A549 (cell line): ENCODE measurements at regions not wholly inside any gene's neighbourhood (a gene's known extent, or its start where the extent isn't known, plus 50 kb on each side); places are given as distances from the start of the nearest gene placed in this dataset.

Experiments
- ATAC-seq, 2 experiments: fragments of 200-7000 bp in 1 of 2; fragments of >200 bp in 1 of 2; cut with Nextera tagmentation in 1 of 2; cut with Tn5 transposase in 1 of 2; 3 replicates each; pipeline versions ENCODE4 v1.8.0 to v1.9.1; 2018 to 2020; ENCODE audit warnings: mild to moderate bottlenecking in 1 of 2, moderate library complexity in 1 of 2
- CTCF ChIA-PET: fragments of 300-600 bp; sonication (Branson Sonifier 250); formaldehyde crosslinking; extraction: SDS; loops from one replicate; lab custom pipeline; 2021; ENCODE audit warnings: antibody characterized with exemption, inconsistent platforms; lab: Yijun Ruan, JAX
- POLR2A ChIA-PET: fragments of 350-600 bp; formaldehyde crosslinking; extraction: SDS; loops from one replicate; lab custom pipeline; 2021; ENCODE audit warnings: antibody characterized with exemption, inconsistent platforms; lab: Yijun Ruan, JAX
- DNase-seq, 2 experiments: peaks; one replicate each; pipeline versions ENCODE4 v3.0.0 to v3.0.0-alpha.2; 2011 to 2016; ENCODE audit warnings: low read depth in 1 of 2, low spot score in 1 of 2
- FAIRE-seq: peaks from 2 replicates; lab custom pipeline; 2011; peaks lifted over from hg19 to GRCh38; lab: Jason Lieb, UNC
- H3K27ac ChIP-seq, 2 experiments: fragments of >200 bp; sonication (Bioruptor Twin); formaldehyde crosslinking; 3 replicates each; pipeline ENCODE4 v1.5.1; 2016 to 2017
- H3K4me1 ChIP-seq: fragments of >200 bp; sonication (Bioruptor Twin); formaldehyde crosslinking; 3 replicates; pipeline ENCODE4 v1.6.1; 2016
- H3K4me2 ChIP-seq: fragments of >200 bp; sonication (Bioruptor Twin); formaldehyde crosslinking; 3 replicates; pipeline ENCODE4 v1.6.1; 2016
- H3K4me3 ChIP-seq: fragments of >200 bp; sonication (Bioruptor Twin); formaldehyde crosslinking; 3 replicates; pipeline ENCODE4 v1.5.1; 2016
- H3K9me3 ChIP-seq: fragments of >200 bp; sonication (Bioruptor Twin); formaldehyde crosslinking; 3 replicates; pipeline ENCODE4 v1.6.1; 2016
- BHLHE40 ChIP-seq: IDR thresholded peaks from 2 replicates; pipeline ENCODE4 v1.6.1; 2012; ENCODE audit warnings: low read depth, low read length, inconsistent platforms
- CBX2 ChIP-seq: fragments of 200-600 bp; sonication (generic); IDR thresholded peaks from 2 replicates; pipeline ENCODE4 v1.6.1; 2016; ENCODE audit warnings: low read depth, mild to moderate bottlenecking, borderline replicate concordance
- CBX8 ChIP-seq: fragments of 200-600 bp; sonication (generic); IDR thresholded peaks from 2 replicates; pipeline ENCODE4 v1.6.1; 2016
- CEBPB ChIP-seq, 2 experiments: fragments of >200 bp in 1 of 2; sonication (Bioruptor Twin) in 1 of 2; formaldehyde crosslinking in 1 of 2; IDR thresholded peaks; 2 replicates each; pipeline ENCODE4 v1.6.1; 2012 to 2016
- CHD2 ChIP-seq: fragments of 150-350 bp; IDR thresholded peaks from 2 replicates; pipeline ENCODE4 v1.6.1; 2014; ENCODE audit warnings: low read length; ENCODE audit not compliant: partially characterized antibody
- CHD4 ChIP-seq: fragments of 200-600 bp; sonication (generic); IDR thresholded peaks from 2 replicates; pipeline ENCODE4 v1.6.1; 2016; ENCODE audit warnings: antibody characterized with exemption, mild to moderate bottlenecking, borderline replicate concordance
- EHF ChIP-seq: fragments of 250-450 bp; sonication (Bioruptor Pico); IDR thresholded peaks from 2 replicates; pipeline ENCODE4 v1.5.0; 2020; ENCODE audit warnings: mild to moderate bottlenecking
- FOSL2 ChIP-seq, 2 experiments: fragments of 450-650 bp in 1 of 2; fragments of >200 bp in 1 of 2; sonication (Bioruptor Twin) in 1 of 2; formaldehyde crosslinking; IDR thresholded peaks; 2 replicates each; pipeline versions ENCODE4 v1.5.0 to v1.6.1; 2016 to 2020; ENCODE audit warnings: mild to moderate bottlenecking in 1 of 2, moderate library complexity in 1 of 2
- HDAC2 ChIP-seq: fragments of 200-600 bp; sonication (generic); IDR thresholded peaks from 2 replicates; pipeline ENCODE4 v1.6.1; 2016
- HES2 ChIP-seq: fragments of >200 bp; sonication (Bioruptor Twin); formaldehyde crosslinking; IDR thresholded peaks from 2 replicates; pipeline ENCODE4 v1.6.1; 2016
- JUN ChIP-seq, 2 experiments: fragments of >200 bp; sonication (Bioruptor Twin); formaldehyde crosslinking; IDR thresholded peaks; 2 replicates in 1 of 2; 3 replicates in 1 of 2; pipeline ENCODE4 v1.6.1; 2016 to 2017
- JUNB ChIP-seq: fragments of >200 bp; sonication (Bioruptor Twin); formaldehyde crosslinking; IDR thresholded peaks from 2 replicates; pipeline ENCODE4 v1.6.1; 2016
- KDM5A ChIP-seq: fragments of 200-600 bp; sonication (generic); IDR thresholded peaks from 2 replicates; pipeline ENCODE4 v1.6.1; 2016; ENCODE audit warnings: antibody characterized with exemption, mild to moderate bottlenecking
- MAFK ChIP-seq: fragments of 450-650 bp; IDR thresholded peaks from 2 replicates; pipeline ENCODE4 v1.6.1; 2014; ENCODE audit not compliant: partially characterized antibody
- MYC ChIP-seq: IDR thresholded peaks from 2 replicates; pipeline ENCODE4 v1.6.1; 2012; ENCODE audit warnings: mild to moderate bottlenecking, inconsistent platforms, low read length, improper control_type of control experiment, borderline replicate concordance
- PHF8 ChIP-seq: fragments of 200-600 bp; sonication (generic); IDR thresholded peaks from 2 replicates; pipeline ENCODE4 v1.6.1; 2016; ENCODE audit warnings: low read depth, mild to moderate bottlenecking, antibody characterized with exemption, moderate library complexity, borderline replicate concordance
- REST ChIP-seq: fragments of 200-600 bp; sonication (generic); IDR thresholded peaks from 2 replicates; pipeline ENCODE4 v1.6.1; 2016; ENCODE audit warnings: antibody characterized with exemption, mild to moderate bottlenecking, moderate library complexity
- RNF2 ChIP-seq: fragments of 200-600 bp; sonication (generic); IDR thresholded peaks from 2 replicates; pipeline ENCODE4 v1.6.1; 2016; ENCODE audit warnings: low read depth, mild to moderate bottlenecking, antibody characterized with exemption, moderate library complexity, borderline replicate concordance
- SMC3 ChIP-seq: fragments of >200 bp; sonication (Bioruptor Twin); formaldehyde crosslinking; IDR thresholded peaks from 3 replicates; pipeline ENCODE4 v1.6.1; 2018; ENCODE audit warnings: inconsistent platforms
- SREBF2 ChIP-seq: fragments of 450-650 bp; IDR thresholded peaks from 2 replicates; pipeline ENCODE4 v1.6.1; 2014; ENCODE audit warnings: mild to moderate bottlenecking, moderate library complexity
- TFCP2L1 ChIP-seq: fragments of 250-450 bp; sonication (Bioruptor Pico); IDR thresholded peaks from 2 replicates; pipeline ENCODE4 v1.5.0; 2021; ENCODE audit warnings: mild to moderate bottlenecking
- ZC3H11A ChIP-seq: fragments of 450-650 bp; IDR thresholded peaks from 2 replicates; pipeline ENCODE4 v1.6.1; 2014; ENCODE audit warnings: antibody characterized with exemption, mild to moderate bottlenecking
- ZNF302 ChIP-seq: fragments of 250-450 bp; sonication (Bioruptor Pico); IDR thresholded peaks from 2 replicates; pipeline ENCODE4 v1.9.0; 2021; ENCODE audit warnings: inconsistent platforms, mild to moderate bottlenecking, moderate library complexity
- ZSCAN20 ChIP-seq: fragments of 250-450 bp; sonication (Bioruptor Pico); IDR thresholded peaks from 2 replicates; pipeline ENCODE4 v1.8.0; 2022; ENCODE audit warnings: mild to moderate bottlenecking, moderate library complexity
- WGBS: methylation state at CpG from one replicate; pipeline ENCODE4 v1.1.6; 2017; ENCODE audit errors: missing lambda C conversion rate; 5-methylcytosine and 5-hydroxymethylcytosine counted together
- TF ChIP-seq, protein P1 (sequence below): fragments of 150-350 bp; IDR thresholded peaks from 2 replicates; pipeline ENCODE4 v1.6.1; 2014; ENCODE audit warnings: low read depth, mild to moderate bottlenecking, low read length
- TF ChIP-seq, protein P2 (sequence below): fragments of 250-450 bp; sonication (Bioruptor Pico); IDR thresholded peaks from 2 replicates; pipeline ENCODE4 v1.5.0; 2020; ENCODE audit warnings: low read depth, mild to moderate bottlenecking, moderate library complexity

DNA sequence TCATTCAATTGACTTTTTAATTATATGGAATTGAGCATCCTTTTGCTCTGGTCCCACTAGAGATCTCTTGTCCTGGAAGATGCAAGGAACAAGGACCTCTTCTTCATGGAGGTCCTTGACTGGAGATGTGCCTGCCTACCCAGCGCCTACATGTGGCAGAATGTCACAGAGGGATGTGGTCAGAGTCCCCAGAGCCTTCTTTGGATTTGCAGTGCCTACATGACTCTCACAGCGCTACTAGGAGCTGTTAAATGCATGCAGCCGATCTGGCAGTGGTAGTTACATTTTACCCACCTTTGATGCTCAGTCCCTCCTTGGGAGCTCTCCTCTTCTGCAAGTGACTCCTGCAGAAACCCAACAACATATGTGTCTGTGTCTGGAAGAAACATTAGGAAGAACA, 51.9 kb upstream of the ADTRP start:
- no peak for TF ChIP-seq CBX8
- no peak for TF ChIP-seq KDM5A
- TF ChIP-seq TFCP2L1, result no peak
- no peak for TF ChIP-seq ZC3H11A
- TF ChIP-seq, protein P1, sequence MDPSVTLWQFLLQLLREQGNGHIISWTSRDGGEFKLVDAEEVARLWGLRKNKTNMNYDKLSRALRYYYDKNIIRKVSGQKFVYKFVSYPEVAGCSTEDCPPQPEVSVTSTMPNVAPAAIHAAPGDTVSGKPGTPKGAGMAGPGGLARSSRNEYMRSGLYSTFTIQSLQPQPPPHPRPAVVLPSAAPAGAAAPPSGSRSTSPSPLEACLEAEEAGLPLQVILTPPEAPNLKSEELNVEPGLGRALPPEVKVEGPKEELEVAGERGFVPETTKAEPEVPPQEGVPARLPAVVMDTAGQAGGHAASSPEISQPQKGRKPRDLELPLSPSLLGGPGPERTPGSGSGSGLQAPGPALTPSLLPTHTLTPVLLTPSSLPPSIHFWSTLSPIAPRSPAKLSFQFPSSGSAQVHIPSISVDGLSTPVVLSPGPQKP, result no peak
- no peak for TF ChIP-seq CHD2
- TF ChIP-seq SREBF2, result no peak
- no peak for TF ChIP-seq CEBPB (IDR thresholded peaks at IDR 0.05)
- TF ChIP-seq FOSL2 (IDR thresholded peaks at IDR 0.05), result no peak
- no peak for TF ChIP-seq FOSL2 (CRISPR knock-in tag; IDR thresholded peaks at IDR 0.05)
- TF ChIP-seq JUNB, result no peak
- no peak for TF ChIP-seq CHD4
- no peak for TF ChIP-seq RNF2
- TF ChIP-seq, protein P2, sequence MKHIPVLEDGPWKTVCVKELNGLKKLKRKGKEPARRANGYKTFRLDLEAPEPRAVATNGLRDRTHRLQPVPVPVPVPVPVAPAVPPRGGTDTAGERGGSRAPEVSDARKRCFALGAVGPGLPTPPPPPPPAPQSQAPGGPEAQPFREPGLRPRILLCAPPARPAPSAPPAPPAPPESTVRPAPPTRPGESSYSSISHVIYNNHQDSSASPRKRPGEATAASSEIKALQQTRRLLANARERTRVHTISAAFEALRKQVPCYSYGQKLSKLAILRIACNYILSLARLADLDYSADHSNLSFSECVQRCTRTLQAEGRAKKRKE (CRISPR knock-in tag), result no peak
- no peak for TF ChIP-seq ZSCAN20
- TF ChIP-seq JUN (IDR thresholded peaks at IDR 0.05), result no peak
- ChIA-PET POLR2A (no interaction called here), CTCF (no interaction called here)
- ATAC-seq, result no peak
- WGBS, result 71% methylated on average over 2 of the region's 3 CpGs
- Histone ChIP-seq H3K4me1 (no peaks in the 10 kb centered on the region), H3K27ac (no peak overlapping the region), H3K4me2 (no peak overlapping the region), H3K4me3 (no peak overlapping the region), H3K9me3 (no peaks in the 10 kb centered on the region)
- no peak for FAIRE-seq
- DNase-seq, result no peak

DNA sequence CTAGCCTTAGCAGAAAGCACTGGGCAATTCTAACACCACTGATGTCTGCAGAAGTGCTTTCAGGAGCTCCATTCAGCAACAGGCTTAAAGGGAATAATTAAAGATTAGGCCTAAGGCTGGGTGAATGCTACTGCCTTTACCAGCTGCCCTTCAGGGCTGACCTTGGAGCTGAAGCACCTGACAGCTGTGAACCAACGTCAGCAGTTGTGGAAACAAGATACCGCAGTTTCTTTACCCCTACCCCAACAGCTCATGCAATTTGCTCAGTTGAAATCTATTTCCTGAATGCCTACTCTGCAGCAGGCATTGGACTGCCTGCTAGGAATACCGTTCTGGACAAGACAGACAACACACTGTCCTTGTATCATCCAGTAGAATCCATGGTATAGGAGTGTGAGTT, 51.5 kb upstream of the ADTRP start:
- ChIA-PET POLR2A (no interaction called here), CTCF (no interaction called here)
- ATAC-seq (no peak), FAIRE-seq (no peak), DNase-seq (no peak)
- TF ChIP-seq BHLHE40 (no peak), HES2 (no peak), JUNB (no peak)
- Histone ChIP-seq H3K4me2 (no peak overlapping the region), H3K27ac (no peak overlapping the region), H3K4me1 (no peaks in the 10 kb centered on the region), H3K9me3 (no peaks in the 10 kb centered on the region), H3K4me3 (no peak overlapping the region)
- WGBS, result 71% methylated on average over 3 of the region's 3 CpGs

- Histone ChIP-seq H3K9me3 (no peaks in the 10 kb centered on the region), H3K4me3 (no peak overlapping the region), H3K4me1 (no peaks in the 10 kb centered on the region), H3K27ac (no peak overlapping the region), H3K4me2 (no peak overlapping the region)
- WGBS, result 95% methylated on average over 6 of the region's 6 CpGs
- ATAC-seq (no peak), DNase-seq (no peak), FAIRE-seq (no peak)
- TF ChIP-seq PHF8 (no peak), SREBF2 (no peak), EHF (CRISPR knock-in tag) (no peak), ZNF302 (CRISPR knock-in tag) (no peak), REST (no peak), CBX2 (no peak), SMC3 (no peak), MAFK (no peak), HDAC2 (no peak), MYC (no peak), KDM5A (no peak)
- ChIA-PET CTCF (no interaction called here), POLR2A (no interaction called here)
Observed at GRCh38 chr6:11828262-11828870, 49.8 kb upstream of the ADTRP start.
